ENCODE measurements at regions not wholly inside any gene's neighbourhood (a gene's known extent, or its start where the extent isn't known, plus 50 kb on each side); places are given as distances from the start of the nearest gene placed in this dataset.

GRCh38 chr16:64150193-64150592 lies 971.7 kb downstream of the CDH11 start:
- intact Hi-C loops (cut with DNase I, micrococcal nuclease) = no loop called here
- TF ChIP-seq, protein P1, sequence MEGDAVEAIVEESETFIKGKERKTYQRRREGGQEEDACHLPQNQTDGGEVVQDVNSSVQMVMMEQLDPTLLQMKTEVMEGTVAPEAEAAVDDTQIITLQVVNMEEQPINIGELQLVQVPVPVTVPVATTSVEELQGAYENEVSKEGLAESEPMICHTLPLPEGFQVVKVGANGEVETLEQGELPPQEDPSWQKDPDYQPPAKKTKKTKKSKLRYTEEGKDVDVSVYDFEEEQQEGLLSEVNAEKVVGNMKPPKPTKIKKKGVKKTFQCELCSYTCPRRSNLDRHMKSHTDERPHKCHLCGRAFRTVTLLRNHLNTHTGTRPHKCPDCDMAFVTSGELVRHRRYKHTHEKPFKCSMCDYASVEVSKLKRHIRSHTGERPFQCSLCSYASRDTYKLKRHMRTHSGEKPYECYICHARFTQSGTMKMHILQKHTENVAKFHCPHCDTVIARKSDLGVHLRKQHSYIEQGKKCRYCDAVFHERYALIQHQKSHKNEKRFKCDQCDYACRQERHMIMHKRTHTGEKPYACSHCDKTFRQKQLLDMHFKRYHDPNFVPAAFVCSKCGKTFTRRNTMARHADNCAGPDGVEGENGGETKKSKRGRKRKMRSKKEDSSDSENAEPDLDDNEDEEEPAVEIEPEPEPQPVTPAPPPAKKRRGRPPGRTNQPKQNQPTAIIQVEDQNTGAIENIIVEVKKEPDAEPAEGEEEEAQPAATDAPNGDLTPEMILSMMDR (IDR thresholded peaks at IDR 0.05) = no peak
- Histone ChIP-seq H3K27ac (ENCODE audit: low read depth in 1 of 2, low read length in 2 of 2) (no peak overlapping the region), H3K9me3 (ENCODE audit: control insufficient read depth in 1 of 2, insufficient read depth in 1 of 2, low read length in 2 of 2) (peaks cover 0 to 4% of the 10 kb centered on the region in 2 experiments), H3K36me3 (ENCODE audit: insufficient read depth, low read length) (no peaks in the 10 kb centered on the region), H3K4me1 (ENCODE audit: insufficient read depth, low read length) (no peaks in the 10 kb centered on the region), H3K27me3 (ENCODE audit: control insufficient read depth in 1 of 2, insufficient read depth in 2 of 2, low read length in 2 of 2) (no peaks in the 10 kb centered on the region), H3K4me3 (ENCODE audit: low read length) (no peak overlapping the region)
- ChIA-PET POLR2A (no interaction called here), CTCF (no interaction called here)
- Mint-ChIP-seq H3K4me1 (ENCODE audit: low read depth) (no peaks in the 10 kb centered on the region), H3K9me3 (peaks cover 5% of the 10 kb centered on the region), H3K27ac (no peak overlapping the region), H3K27me3 (no peaks in the 10 kb centered on the region), H3K4me3 (no peak overlapping the region), H3K36me3 (ENCODE audit: low read depth) (no peaks in the 10 kb centered on the region)
- no peak for DNase-seq
- ATAC-seq (ENCODE audit: poor library complexity) = no peak

DNA sequence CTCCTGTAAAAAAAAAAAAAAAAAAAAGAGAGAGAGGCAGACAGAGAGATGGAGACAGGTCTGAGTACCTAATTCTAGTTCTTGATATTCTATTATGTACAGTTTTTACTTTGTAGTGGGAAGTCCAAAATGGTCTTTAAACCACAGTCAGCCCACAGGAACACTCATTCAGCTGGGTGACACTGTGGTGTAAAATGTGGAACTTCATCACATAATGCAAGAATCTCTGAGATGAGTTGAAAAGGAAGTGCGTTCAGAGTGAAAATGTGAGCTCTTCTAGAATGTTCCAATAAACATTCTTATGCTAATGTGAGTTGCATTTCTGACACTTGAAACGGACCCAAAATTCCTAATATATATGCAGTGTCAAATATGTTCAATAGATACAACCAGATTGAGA lies 972.1 kb downstream of the CDH11 start:
- H3K4me3 Mint-ChIP-seq = no peak overlapping the region
- DNase-seq (no peak), ATAC-seq (ENCODE audit: poor library complexity) (no peak)
- no peaks in the 10 kb centered on the region for H3K27me3 ChIP-seq (ENCODE audit: control insufficient read depth in 1 of 2, insufficient read depth in 2 of 2, low read length in 2 of 2)
- peaks cover 5% of the 10 kb centered on the region for H3K9me3 Mint-ChIP-seq
- no peaks in the 10 kb centered on the region for H3K4me1 Mint-ChIP-seq (ENCODE audit: low read depth)
- intact Hi-C loops (cut with DNase I, micrococcal nuclease) = no loop called here
- no peaks in the 10 kb centered on the region for H3K36me3 ChIP-seq (ENCODE audit: insufficient read depth, low read length)
- H3K4me1 ChIP-seq (ENCODE audit: insufficient read depth, low read length) = no peaks in the 10 kb centered on the region
- TF ChIP-seq, protein P1 (IDR thresholded peaks at IDR 0.05) = no peak
- no peak overlapping the region for H3K27ac ChIP-seq (ENCODE audit: low read depth in 1 of 2, low read length in 2 of 2)
- POLR2A ChIA-PET = no interaction called here
- no peaks in the 10 kb centered on the region for H3K27me3 Mint-ChIP-seq
- H3K27ac Mint-ChIP-seq = no peak overlapping the region
- CTCF ChIA-PET = no interaction called here
- no peak overlapping the region for H3K4me3 ChIP-seq (ENCODE audit: low read length)
- no peaks in the 10 kb centered on the region for H3K36me3 Mint-ChIP-seq (ENCODE audit: low read depth)
- H3K9me3 ChIP-seq (ENCODE audit: control insufficient read depth in 1 of 2, insufficient read depth in 1 of 2, low read length in 2 of 2) = peaks cover 0 to 4% of the 10 kb centered on the region in 2 experiments

- Histone ChIP-seq H3K27me3 (ENCODE audit: control insufficient read depth in 1 of 2, insufficient read depth in 2 of 2, low read length in 2 of 2) (no peaks in the 10 kb centered on the region), H3K9me3 (ENCODE audit: control insufficient read depth in 1 of 2, insufficient read depth in 1 of 2, low read length in 2 of 2) (peaks cover 0 to 7% of the 10 kb centered on the region in 2 experiments), H3K36me3 (ENCODE audit: insufficient read depth, low read length) (no peaks in the 10 kb centered on the region), H3K4me1 (ENCODE audit: insufficient read depth, low read length) (no peaks in the 10 kb centered on the region), H3K4me3 (ENCODE audit: low read length) (no peak overlapping the region), H3K27ac (ENCODE audit: low read depth in 1 of 2, low read length in 2 of 2) (no peak overlapping the region)
- Mint-ChIP-seq H3K4me3 (no peak overlapping the region), H3K9me3 (peaks cover 5% of the 10 kb centered on the region), H3K27me3 (no peaks in the 10 kb centered on the region), H3K4me1 (ENCODE audit: low read depth) (no peaks in the 10 kb centered on the region), H3K27ac (no peak overlapping the region), H3K36me3 (ENCODE audit: low read depth) (no peaks in the 10 kb centered on the region)
- DNase-seq (no peak), ATAC-seq (ENCODE audit: poor library complexity) (no peak)
- TF ChIP-seq, protein P1 (IDR thresholded peaks at IDR 0.05) = no peak
- ChIA-PET POLR2A (no interaction called here), CTCF (no interaction called here)
- intact Hi-C loops (cut with DNase I, micrococcal nuclease) = no loop called here
Observed at GRCh38 chr16:64148356-64148755, 973.5 kb downstream of the CDH11 start.

Data from CD4-positive, alpha-beta T cell (primary cell).